Neuronal stem cell (in vitro differentiated cells): ENCODE measurements at regions not wholly inside any gene's neighbourhood (a gene's known extent, or its start where the extent isn't known, plus 50 kb on each side); places are given as distances from the start of the nearest gene placed in this dataset.

ENCODE experiments used
- DNase-seq: peaks from one replicate; pipeline ENCODE4 v3.0.0-alpha.2; 2013; ENCODE audit warnings: low spot score
- H2AFZ ChIP-seq: one replicate; pipeline ENCODE4 v1.6.1; 2013; ENCODE audit warnings: mild to moderate bottlenecking, low read length, inconsistent platforms
- H2AK5ac ChIP-seq: 2 replicates; pipeline ENCODE4 v1.6.1; 2013; ENCODE audit warnings: low read depth, mild to moderate bottlenecking, inconsistent platforms, low read length, moderate library complexity, mixed read lengths
- H2BK120ac ChIP-seq: 2 replicates; pipeline ENCODE4 v1.6.1; 2013; ENCODE audit warnings: low read depth, mild to moderate bottlenecking, inconsistent platforms, low read length, moderate library complexity, mixed read lengths
- H2BK12ac ChIP-seq: one replicate; pipeline ENCODE4 v1.6.1; 2013; ENCODE audit warnings: low read length, inconsistent platforms
- H2BK15ac ChIP-seq: 2 replicates; pipeline ENCODE4 v1.6.1; 2013; ENCODE audit warnings: mild to moderate bottlenecking, low read length, inconsistent platforms, mixed read lengths
- H2BK5ac ChIP-seq: one replicate; pipeline ENCODE4 v1.6.1; 2013; ENCODE audit warnings: inconsistent platforms, mild to moderate bottlenecking, low read length, moderate library complexity
- H3K14ac ChIP-seq: one replicate; pipeline ENCODE4 v1.6.1; 2013; ENCODE audit warnings: low read length, inconsistent platforms
- H3K18ac ChIP-seq: 2 replicates; pipeline ENCODE4 v1.6.1; 2013; ENCODE audit warnings: low read length, inconsistent platforms
- H3K23ac ChIP-seq: 2 replicates; pipeline ENCODE4 v1.6.1; 2013; ENCODE audit warnings: low read depth, mild to moderate bottlenecking, mixed read lengths, low read length, inconsistent platforms; ENCODE audit not compliant: poor library complexity
- H3K27ac ChIP-seq: replicated peaks from 3 replicates; pipeline ENCODE4 v1.5.1; 2013; ENCODE audit warnings: low read length, inconsistent platforms
- H3K27me3 ChIP-seq, 3 experiments: 2 replicates each; pipeline ENCODE4 v1.6.1; 2013; ENCODE audit warnings: low read length in 3 of 3, mild to moderate bottlenecking in 2 of 3, inconsistent platforms in 1 of 3, low read depth in 1 of 3, mixed read lengths in 1 of 3, moderate library complexity in 1 of 3; ENCODE audit not compliant: control insufficient read depth in 3 of 3, insufficient read depth in 3 of 3
- H3K36me3 ChIP-seq, 2 donors: replicated peaks in 1 of 2; 2 replicates each; pipeline ENCODE4 v1.6.1; 2013; ENCODE audit warnings: low read length in 2 of 2; ENCODE audit not compliant: control insufficient read depth in 2 of 2, insufficient read depth in 2 of 2
- H3K4ac ChIP-seq: 2 replicates; pipeline ENCODE4 v1.6.1; 2013; ENCODE audit warnings: inconsistent platforms, mild to moderate bottlenecking, low read length, moderate library complexity
- H3K4me1 ChIP-seq, 2 donors: 1 replicate in 1 of 2; 2 replicates in 1 of 2; pipeline ENCODE4 v1.6.1; 2013; ENCODE audit warnings: low read length in 2 of 2, low read depth in 1 of 2; ENCODE audit not compliant: control insufficient read depth in 2 of 2, insufficient read depth in 1 of 2
- H3K4me2 ChIP-seq: one replicate; pipeline ENCODE4 v1.6.1; 2013; ENCODE audit warnings: mild to moderate bottlenecking, low read length, inconsistent platforms; ENCODE audit not compliant: insufficient read depth, poor library complexity, severe bottlenecking
- H3K4me3 ChIP-seq, 2 donors: 2 replicates each; pipeline ENCODE4 v1.5.1; 2013; ENCODE audit warnings: low read length in 2 of 2, mild to moderate bottlenecking in 2 of 2, inconsistent platforms in 1 of 2, moderate library complexity in 1 of 2
- H3K79me1 ChIP-seq: one replicate; pipeline ENCODE4 v1.6.1; 2013; ENCODE audit warnings: low read depth, mild to moderate bottlenecking, inconsistent platforms, low read length, moderate library complexity
- H3K9ac ChIP-seq: one replicate; pipeline ENCODE4 v1.6.1; 2013; ENCODE audit warnings: mild to moderate bottlenecking, low read depth, low read length, inconsistent platforms; ENCODE audit not compliant: poor library complexity
- H3K9me3 ChIP-seq, 2 donors: replicated peaks in 1 of 2; 2 replicates each; pipeline versions ENCODE3 to v1.6.1; 2013; ENCODE audit warnings: low read length in 2 of 2, mild to moderate bottlenecking in 2 of 2, inconsistent platforms in 1 of 2, low read depth in 1 of 2, mixed read lengths in 1 of 2, moderate library complexity in 1 of 2; ENCODE audit not compliant: control insufficient read depth in 2 of 2, insufficient read depth in 1 of 2
- H4K8ac ChIP-seq: one replicate; pipeline ENCODE4 v1.6.1; 2013; ENCODE audit warnings: low read depth, mild to moderate bottlenecking, inconsistent platforms, low read length, moderate library complexity
- H4K91ac ChIP-seq: one replicate; pipeline ENCODE4 v1.6.1; 2013; ENCODE audit warnings: low read length, low read depth, mild to moderate bottlenecking, inconsistent platforms; ENCODE audit not compliant: poor library complexity
- WGBS, 2 donors: extraction: QIAGEN DNeasy Blood & Tissue Kit; methylation state at CpG; one replicate each; pipeline ENCODE4 v1.1.7; 2013; ENCODE audit warnings: missing lambda C conversion rate in 2 of 2, mixed read lengths in 1 of 2; ENCODE audit not compliant: insufficient read length in 2 of 2, insufficient replicate concordance in 1 of 2; ENCODE audit errors: extremely low coverage in 2 of 2; 5-methylcytosine and 5-hydroxymethylcytosine counted together

GRCh38 chr13:61485128-61485765, 69.6 kb upstream of the PCDH20 start:
- no peaks in the 10 kb centered on the region for H3K27me3 ChIP-seq
- H3K36me3 ChIP-seq: no peaks in the 10 kb centered on the region
- no peak overlapping the region for H3K4me3 ChIP-seq
- H3K18ac ChIP-seq: no peak overlapping the region
- H3K23ac ChIP-seq: no peak overlapping the region
- no peak overlapping the region for H2BK120ac ChIP-seq
- H3K4me1 ChIP-seq: no peaks in the 10 kb centered on the region
- no peak for DNase-seq
- no peak overlapping the region for H2AFZ ChIP-seq
- no peak overlapping the region for H3K4me2 ChIP-seq
- no peak overlapping the region for H2BK15ac ChIP-seq
- H2BK12ac ChIP-seq: no peak overlapping the region
- no peak overlapping the region for H3K27ac ChIP-seq
- no peak overlapping the region for H3K14ac ChIP-seq
- no CpG with 5 or more reads among the region's 2 CpGs for WGBS, 2 donors
- H2BK5ac ChIP-seq: no peak overlapping the region
- peaks cover 2% of the 10 kb centered on the region for H3K79me1 ChIP-seq
- H4K8ac ChIP-seq: no peak overlapping the region
- no peak overlapping the region for H4K91ac ChIP-seq
- no peak overlapping the region for H2AK5ac ChIP-seq
- no peaks in the 10 kb centered on the region for H3K9me3 ChIP-seq
- no peak overlapping the region for H3K4ac ChIP-seq
- no peak overlapping the region for H3K9ac ChIP-seq

DNA sequence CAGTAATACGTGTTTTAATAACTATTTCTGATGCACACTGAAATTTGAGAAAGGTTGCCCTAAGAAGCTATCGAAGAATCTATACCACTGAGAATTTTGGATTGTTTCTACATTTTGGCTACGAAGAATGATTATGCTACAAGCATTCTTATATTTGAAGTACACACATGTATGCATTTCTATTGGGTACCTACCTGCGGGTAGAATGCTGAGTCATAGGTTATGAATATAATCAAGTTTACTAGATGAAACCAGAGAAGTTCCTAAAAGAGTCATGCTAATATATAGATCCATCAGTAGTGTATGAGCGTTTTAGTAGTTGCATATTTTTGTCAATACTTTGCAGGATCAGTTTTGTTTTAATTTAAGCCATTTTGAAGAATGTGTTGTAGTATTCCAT, 62.0 kb upstream of the PCDH20 start:
- Histone ChIP-seq H4K8ac (no peak overlapping the region), H3K27me3 (no peaks in the 10 kb centered on the region), H3K27ac (no peak overlapping the region), H3K4ac (no peak overlapping the region), H2AK5ac (no peak overlapping the region), H2AFZ (no peak overlapping the region), H2BK120ac (no peak overlapping the region), H4K91ac (no peak overlapping the region), H3K9me3 (no peaks in the 10 kb centered on the region), H3K4me2 (no peak overlapping the region), H3K36me3 (peaks cover 0 to 2% of the 10 kb centered on the region in 2 donors), H3K79me1 (no peaks in the 10 kb centered on the region), H3K9ac (no peak overlapping the region), H2BK15ac (no peak overlapping the region), H3K4me1 (no peaks in the 10 kb centered on the region), H3K14ac (no peak overlapping the region), H2BK12ac (no peak overlapping the region), H3K23ac (no peak overlapping the region), H3K4me3 (no peak overlapping the region), H3K18ac (no peak overlapping the region), H2BK5ac (no peak overlapping the region)
- no CpG with 5 or more reads among the region's 5 CpGs for WGBS, 2 donors
- no peak for DNase-seq

- no peak overlapping the region for H3K27ac ChIP-seq
- no peak overlapping the region for H3K23ac ChIP-seq
- no peak overlapping the region for H3K4me2 ChIP-seq
- H4K8ac ChIP-seq: no peak overlapping the region
- no peak overlapping the region for H2BK120ac ChIP-seq
- H3K4ac ChIP-seq: no peak overlapping the region
- no peaks in the 10 kb centered on the region for H3K9me3 ChIP-seq
- no peak overlapping the region for H3K14ac ChIP-seq
- H3K27me3 ChIP-seq: no peaks in the 10 kb centered on the region
- no peak for DNase-seq
- no peak overlapping the region for H2BK15ac ChIP-seq
- H2AK5ac ChIP-seq: no peak overlapping the region
- H3K79me1 ChIP-seq: no peaks in the 10 kb centered on the region
- no peaks in the 10 kb centered on the region for H3K4me1 ChIP-seq
- no peak overlapping the region for H3K4me3 ChIP-seq
- no peak overlapping the region for H2BK5ac ChIP-seq
- no peak overlapping the region for H2AFZ ChIP-seq
- no CpG with 5 or more reads among the region's 2 CpGs for WGBS, 2 donors
- H4K91ac ChIP-seq: no peak overlapping the region
- H3K18ac ChIP-seq: no peak overlapping the region
- no peak overlapping the region for H2BK12ac ChIP-seq
- H3K36me3 ChIP-seq: peaks cover 0 to 2% of the 10 kb centered on the region in 2 donors
- no peak overlapping the region for H3K9ac ChIP-seq
Measured at GRCh38 chr13:61470786-61471185, 55.1 kb upstream of the PCDH20 start.

DNA sequence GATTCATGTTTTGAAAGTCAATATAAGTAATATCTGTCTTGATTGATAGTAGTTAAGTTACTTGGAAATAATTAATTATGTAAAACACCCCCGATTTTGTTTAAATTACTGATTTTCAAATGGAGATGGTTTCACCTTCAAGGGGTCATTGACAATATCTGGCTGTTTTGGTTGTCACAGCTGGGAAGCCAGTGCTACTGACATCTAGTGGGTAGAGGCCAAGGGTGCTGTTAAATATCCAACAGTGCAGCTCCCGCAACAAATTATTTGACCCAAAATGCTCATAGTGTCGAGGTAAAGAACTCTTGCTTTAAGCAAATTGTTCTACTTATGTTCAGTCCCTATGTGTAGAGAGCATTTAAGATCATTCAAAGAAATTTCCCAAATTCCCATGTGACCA, 50.6 kb upstream of the PCDH20 start:
- Histone ChIP-seq H3K9me3 (no peaks in the 10 kb centered on the region), H3K4me1 (no peaks in the 10 kb centered on the region), H2BK15ac (no peak overlapping the region), H3K4me3 (no peak overlapping the region), H3K9ac (no peak overlapping the region), H3K27me3 (no peaks in the 10 kb centered on the region), H2BK5ac (no peak overlapping the region), H3K23ac (no peak overlapping the region), H3K27ac (no peak overlapping the region), H4K91ac (no peak overlapping the region), H2BK120ac (no peak overlapping the region), H3K18ac (no peak overlapping the region), H3K79me1 (no peaks in the 10 kb centered on the region), H3K4me2 (no peak overlapping the region), H3K14ac (no peak overlapping the region), H2AFZ (no peak overlapping the region), H4K8ac (no peak overlapping the region), H3K4ac (no peak overlapping the region), H2AK5ac (no peak overlapping the region), H2BK12ac (no peak overlapping the region), H3K36me3 (no peaks in the 10 kb centered on the region)
- DNase-seq: no peak
- WGBS, 2 donors: no CpG with 5 or more reads among the region's 3 CpGs
